Esophagus squamous epithelium (tissue), 4 donors: ENCODE measurements at regions not wholly inside any gene's neighbourhood (a gene's known extent, or its start where the extent isn't known, plus 50 kb on each side); places are given as distances from the start of the nearest gene placed in this dataset.

ENCODE experiments used
- POLR2A ChIP-seq, 4 donors: fragments of 450-650 bp; IDR thresholded peaks; one replicate each; pipeline ENCODE4 v1.6.1; 2017; ENCODE audit warnings: antibody characterized with exemption in 4 of 4, mild to moderate bottlenecking in 4 of 4, moderate library complexity in 3 of 4
- TF ChIP-seq, protein P1 (sequence below), 6 experiments: fragments of 450-650 bp in 4 of 6; fragments of 200-600 bp in 2 of 6; sonication (generic) in 2 of 6; IDR thresholded peaks; one replicate each; pipeline ENCODE4 v1.5.1; 2016 to 2019; ENCODE audit warnings: antibody characterized with exemption in 6 of 6, mild to moderate bottlenecking in 4 of 6, moderate library complexity in 4 of 6

DNA sequence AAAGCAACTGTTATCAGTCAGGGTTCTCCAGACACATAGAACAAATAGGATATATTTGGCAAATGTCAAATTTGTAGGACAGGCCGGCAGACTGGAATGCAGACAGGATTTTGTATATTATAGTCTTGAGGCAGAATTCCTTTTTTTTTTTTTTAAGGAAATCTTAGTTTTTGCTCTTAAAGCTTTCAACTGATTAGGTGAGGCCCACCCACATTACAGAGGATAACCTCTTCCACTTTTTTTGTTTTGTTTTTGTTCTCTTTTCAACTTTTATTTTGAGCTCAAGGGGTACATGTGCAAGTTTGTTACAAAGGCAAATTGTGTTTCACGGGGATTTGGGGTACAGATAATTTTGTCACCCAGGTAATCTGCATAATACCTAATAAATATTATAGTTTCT lies 350.2 kb upstream of the CHAC2 start:
- TF ChIP-seq, protein P1, sequence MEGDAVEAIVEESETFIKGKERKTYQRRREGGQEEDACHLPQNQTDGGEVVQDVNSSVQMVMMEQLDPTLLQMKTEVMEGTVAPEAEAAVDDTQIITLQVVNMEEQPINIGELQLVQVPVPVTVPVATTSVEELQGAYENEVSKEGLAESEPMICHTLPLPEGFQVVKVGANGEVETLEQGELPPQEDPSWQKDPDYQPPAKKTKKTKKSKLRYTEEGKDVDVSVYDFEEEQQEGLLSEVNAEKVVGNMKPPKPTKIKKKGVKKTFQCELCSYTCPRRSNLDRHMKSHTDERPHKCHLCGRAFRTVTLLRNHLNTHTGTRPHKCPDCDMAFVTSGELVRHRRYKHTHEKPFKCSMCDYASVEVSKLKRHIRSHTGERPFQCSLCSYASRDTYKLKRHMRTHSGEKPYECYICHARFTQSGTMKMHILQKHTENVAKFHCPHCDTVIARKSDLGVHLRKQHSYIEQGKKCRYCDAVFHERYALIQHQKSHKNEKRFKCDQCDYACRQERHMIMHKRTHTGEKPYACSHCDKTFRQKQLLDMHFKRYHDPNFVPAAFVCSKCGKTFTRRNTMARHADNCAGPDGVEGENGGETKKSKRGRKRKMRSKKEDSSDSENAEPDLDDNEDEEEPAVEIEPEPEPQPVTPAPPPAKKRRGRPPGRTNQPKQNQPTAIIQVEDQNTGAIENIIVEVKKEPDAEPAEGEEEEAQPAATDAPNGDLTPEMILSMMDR (IDR thresholded peaks at IDR 0.05), result no peak
- TF ChIP-seq POLR2A (IDR thresholded peaks at IDR 0.05), result no peak
